DND-41 (cell line): ENCODE measurements at regions not wholly inside any gene's neighbourhood (a gene's known extent, or its start where the extent isn't known, plus 50 kb on each side); places are given as distances from the start of the nearest gene placed in this dataset.
"Not testable (repeated sequence)": the region's sequence is repeated elsewhere in the genome, so short reads cannot be mapped to it uniquely, and the experiment has no call there.

Experiments used
- ATAC-seq: fragments of 200-7000 bp; cut with Tn5 transposase; 3 replicates; pipeline ENCODE4 v1.9.1; 2021; ENCODE audit warnings: low read depth; ENCODE audit not compliant: insufficient read depth
- DNase-seq: peaks from one replicate; pipeline ENCODE4 v3.0.0-alpha.2; 2020
- H2AFZ ChIP-seq: 2 replicates; pipeline ENCODE4 v1.6.0; 2012; ENCODE audit warnings: low read depth, low read length
- H3K27ac ChIP-seq: 2 replicates; pipeline ENCODE4 v1.5.1; 2012; ENCODE audit warnings: low read length, inconsistent platforms
- H3K27me3 ChIP-seq: fragments of 200-600 bp; sonication (generic); 2 replicates; pipeline ENCODE4 v1.6.0; 2012; ENCODE audit warnings: low read length, mild to moderate bottlenecking, inconsistent platforms; ENCODE audit not compliant: insufficient read depth, poor library complexity
- H3K36me3 ChIP-seq: 2 replicates; pipeline ENCODE4 v1.5.1; 2012; ENCODE audit warnings: low read length, inconsistent platforms; ENCODE audit not compliant: insufficient read depth
- H3K4me1 ChIP-seq: 2 replicates; pipeline ENCODE4 v1.5.1; 2012; ENCODE audit warnings: mild to moderate bottlenecking, low read length; ENCODE audit not compliant: insufficient read depth
- H3K4me2 ChIP-seq: 2 replicates; pipeline ENCODE4 v1.6.0; 2012; ENCODE audit warnings: mild to moderate bottlenecking, moderate library complexity, low read length, inconsistent platforms; ENCODE audit not compliant: insufficient read depth
- H3K4me3 ChIP-seq, 2 experiments: fragments of 200-600 bp in 1 of 2; shearing (Covaris generic) in 1 of 2; 2 replicates each; pipeline ENCODE4 v1.5.1; 2012 to 2016; ENCODE audit warnings: inconsistent platforms in 2 of 2, low read length in 2 of 2, mild to moderate bottlenecking in 2 of 2, low read depth in 1 of 2, moderate library complexity in 1 of 2
- H3K79me2 ChIP-seq: 2 replicates; pipeline ENCODE4 v1.6.0; 2012; ENCODE audit warnings: low read length, inconsistent platforms; ENCODE audit not compliant: insufficient read depth
- H3K9ac ChIP-seq: 2 replicates; pipeline ENCODE4 v1.6.0; 2012; ENCODE audit warnings: low read depth, mild to moderate bottlenecking, inconsistent platforms, low read length, moderate library complexity
- H3K9me3 ChIP-seq: 2 replicates; pipeline ENCODE4 v1.5.1; 2012; ENCODE audit warnings: low read length, moderate library complexity, mild to moderate bottlenecking, inconsistent platforms; ENCODE audit not compliant: insufficient read depth, severe bottlenecking
- H4K20me1 ChIP-seq: 2 replicates; pipeline ENCODE4 v1.6.0; 2012; ENCODE audit warnings: low read length; ENCODE audit not compliant: insufficient read depth

DNA sequence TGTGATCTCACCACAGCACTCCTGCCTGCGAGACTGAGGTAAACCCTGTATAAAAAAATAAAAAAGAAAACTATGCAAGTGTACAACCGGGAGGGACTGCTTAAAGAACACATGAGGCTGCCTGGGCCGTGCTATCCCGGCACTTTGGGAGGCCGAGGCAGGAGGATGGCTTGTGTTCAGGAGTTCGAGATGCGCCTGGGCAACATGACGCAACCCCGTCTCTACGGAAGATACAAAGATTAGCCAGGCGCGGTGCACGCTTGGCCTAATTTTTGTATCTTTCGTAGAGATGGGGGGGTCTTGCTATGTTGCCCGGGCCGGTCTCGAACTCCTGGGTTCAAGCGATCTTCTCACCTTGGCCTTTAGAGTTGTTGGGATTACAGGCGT is 75.2 kb upstream of the ERV3-1 start:
- not testable (repeated sequence) for H4K20me1 ChIP-seq, H3K79me2 ChIP-seq, H3K9me3 ChIP-seq, H3K27ac ChIP-seq, H3K36me3 ChIP-seq, ATAC-seq, H3K4me1 ChIP-seq, DNase-seq, H3K27me3 ChIP-seq
- Histone ChIP-seq H3K9ac (peak overlapping the region; percentile 58; the same call in 1 of the 2 replicates), H2AFZ (peak overlapping the region; percentile 87), H3K4me3 (peak overlapping the region in 1 of 2 experiments; percentile 71; a peak in 2 of 4 replicates), H3K4me2 (peak overlapping the region; percentile 63; the same call in 1 of the 2 replicates)

GRCh38 chr7:65080799-65081668 is 74.5 kb upstream of the ERV3-1 start:
- Histone ChIP-seq H3K27ac (peak overlapping the region; percentile 66), H3K9ac (peak overlapping the region; percentile 58), H3K4me2 (peak overlapping the region; percentile 63), H2AFZ (peak overlapping the region; percentile 87), H3K4me3 (peak overlapping the region; percentile 28 to 71; a peak in 3 of 4 replicates)
- H3K79me2 ChIP-seq, H3K9me3 ChIP-seq, H3K27me3 ChIP-seq, H3K36me3 ChIP-seq, H4K20me1 ChIP-seq, H3K4me1 ChIP-seq: not testable (repeated sequence)
- DNase-seq: peak; percentile 85
- ATAC-seq: peak; percentile 93

- H3K4me1 ChIP-seq, H4K20me1 ChIP-seq, H3K4me3 ChIP-seq, DNase-seq, H3K36me3 ChIP-seq, H2AFZ ChIP-seq, H3K9me3 ChIP-seq, H3K27ac ChIP-seq, H3K79me2 ChIP-seq, H3K27me3 ChIP-seq, H3K4me2 ChIP-seq, H3K9ac ChIP-seq: not testable (repeated sequence)
- ATAC-seq: peak; percentile 36; the same call in 1 of the 3 replicates
Observed at GRCh38 chr7:65074959-65075358, 68.5 kb upstream of the ERV3-1 start.

DNA sequence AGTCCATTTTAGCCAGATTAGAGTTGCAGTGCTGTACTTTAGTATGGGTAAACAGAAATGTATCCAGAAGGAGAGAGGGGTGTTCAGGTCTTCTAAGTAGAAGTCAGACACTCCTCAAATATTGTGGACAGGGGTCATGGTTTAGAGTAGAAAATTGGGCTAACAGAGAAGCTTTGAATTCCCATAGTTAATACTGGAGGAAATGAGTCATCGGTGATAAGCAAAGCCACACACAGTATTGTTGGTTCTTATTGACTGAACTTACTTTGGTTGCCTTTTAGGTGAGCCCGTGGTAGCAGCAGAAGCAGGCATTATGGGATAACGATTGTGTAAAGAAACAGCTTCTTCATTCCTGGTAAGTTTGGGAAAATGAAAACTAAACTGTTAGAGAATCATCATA is 66.7 kb upstream of the ERV3-1 start:
- not testable (repeated sequence) for H3K27me3 ChIP-seq, H4K20me1 ChIP-seq, H3K27ac ChIP-seq, ATAC-seq, H3K4me2 ChIP-seq, H3K36me3 ChIP-seq, H3K79me2 ChIP-seq, H3K4me3 ChIP-seq, H3K9ac ChIP-seq, DNase-seq, H3K9me3 ChIP-seq, H3K4me1 ChIP-seq, H2AFZ ChIP-seq

- H4K20me1 ChIP-seq, ATAC-seq: not testable (repeated sequence)
Observed at GRCh38 chr7:65071854-65072431, 65.5 kb upstream of the ERV3-1 start.

DNA sequence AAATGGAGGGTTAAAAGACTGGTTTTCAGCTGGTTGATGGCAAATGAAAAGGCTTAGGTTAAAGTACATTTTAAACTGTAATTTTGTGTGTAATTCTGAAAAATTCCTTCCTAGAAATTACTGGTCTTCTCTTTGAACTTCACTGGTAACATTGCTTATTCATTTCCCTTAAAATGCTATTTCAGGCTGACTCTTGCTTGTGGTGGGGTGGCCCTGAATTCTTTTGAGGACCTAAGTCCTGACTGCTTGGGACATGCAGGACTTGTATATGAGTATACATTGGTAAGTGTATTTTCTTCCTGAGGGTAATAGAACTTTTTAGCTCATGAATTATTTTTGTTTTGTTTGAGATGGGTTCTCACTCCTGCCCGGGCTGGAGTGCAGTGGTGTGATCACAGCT is 63.0 kb upstream of the ERV3-1 start:
- H3K27ac ChIP-seq, H3K9ac ChIP-seq, H2AFZ ChIP-seq, DNase-seq, H3K9me3 ChIP-seq, H4K20me1 ChIP-seq, H3K4me3 ChIP-seq, H3K79me2 ChIP-seq, H3K4me2 ChIP-seq, ATAC-seq, H3K4me1 ChIP-seq, H3K27me3 ChIP-seq: not testable (repeated sequence)
- H3K36me3 ChIP-seq: peaks cover 17% of the 10 kb centered on the region

More at GRCh38 chr7:65071854-65072431, 65.5 kb upstream of the ERV3-1 start:
- H3K79me2 ChIP-seq, H3K36me3 ChIP-seq, H2AFZ ChIP-seq, H3K4me1 ChIP-seq, H3K4me2 ChIP-seq, H3K4me3 ChIP-seq, DNase-seq, H3K9ac ChIP-seq, H3K27me3 ChIP-seq, H3K27ac ChIP-seq, H3K9me3 ChIP-seq: not testable (repeated sequence)

DNA sequence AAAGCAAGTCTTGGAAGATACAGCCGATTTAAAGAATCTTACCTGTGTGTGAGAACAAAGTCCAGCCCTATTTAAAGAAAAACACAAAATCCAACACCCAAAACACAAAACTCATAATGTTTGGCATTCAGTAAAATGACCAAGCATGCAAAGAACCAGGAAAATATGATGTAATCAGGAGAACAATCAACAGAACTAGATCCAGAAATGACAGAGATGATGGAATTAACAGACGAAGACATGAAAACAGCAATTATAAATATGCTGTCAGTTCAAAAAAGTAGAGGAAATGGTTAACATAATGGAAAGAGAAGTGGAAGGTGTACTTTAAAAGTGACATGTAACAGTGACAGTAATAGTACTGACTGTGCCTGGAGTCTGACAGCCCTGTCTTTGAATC is 56.1 kb upstream of the ERV3-1 start:
- not testable (repeated sequence) for H3K4me3 ChIP-seq, H4K20me1 ChIP-seq, H3K27ac ChIP-seq, H3K36me3 ChIP-seq, H3K4me1 ChIP-seq, H3K4me2 ChIP-seq, H3K27me3 ChIP-seq, ATAC-seq, H3K9me3 ChIP-seq, H3K9ac ChIP-seq, H3K79me2 ChIP-seq, H2AFZ ChIP-seq, DNase-seq

GRCh38 chr7:65059247-65059646 is 52.8 kb upstream of the ERV3-1 start:
- H3K9ac ChIP-seq, ATAC-seq, H3K36me3 ChIP-seq: not testable (repeated sequence)

More at GRCh38 chr7:65059247-65059646, 52.8 kb upstream of the ERV3-1 start:
- H2AFZ ChIP-seq, H3K4me1 ChIP-seq, H3K4me2 ChIP-seq, H3K9me3 ChIP-seq, H4K20me1 ChIP-seq, H3K27me3 ChIP-seq, H3K4me3 ChIP-seq, DNase-seq, H3K27ac ChIP-seq, H3K79me2 ChIP-seq: not testable (repeated sequence)
